GM23338 (cell line): ENCODE measurements at regions not wholly inside any gene's neighbourhood (a gene's known extent, or its start where the extent isn't known, plus 50 kb on each side); places are given as distances from the start of the nearest gene placed in this dataset.

ENCODE experiments used
- CTCF ChIP-seq, 2 experiments: fragments of 200-600 bp in 1 of 2; sonication (generic) in 1 of 2; conservative IDR thresholded peaks; 2 replicates each; pipeline versions ENCODE4 v1.5.1 to v1.6.1; 2016 to 2017; ENCODE audit warnings: antibody characterized with exemption in 2 of 2, low read depth in 2 of 2, mild to moderate bottlenecking in 2 of 2, moderate library complexity in 1 of 2
- REST ChIP-seq: IDR thresholded peaks from one replicate; pipeline ENCODE4 v1.6.1; 2018; ENCODE audit warnings: antibody characterized with exemption; ENCODE audit not compliant: unreplicated experiment

- TF ChIP-seq REST (no peak), CTCF (conservative IDR thresholded peaks at IDR 0.05; ENCODE audit: low read depth in 2 of 2) (no peak)
These were observed 1149.2 kb downstream of the UQCRFS1 start for GRCh38 chr19:28063702-28064101.
